Stomach (tissue), 4 donors: ENCODE measurements at regions not wholly inside any gene's neighbourhood (a gene's known extent, or its start where the extent isn't known, plus 50 kb on each side); places are given as distances from the start of the nearest gene placed in this dataset.

Experiments used
- POLR2A ChIP-seq, 4 donors: fragments of 450-650 bp; IDR thresholded peaks; one replicate each; pipeline ENCODE4 v1.6.1; 2016; ENCODE audit warnings: antibody characterized with exemption in 4 of 4, control low read depth in 2 of 4, mild to moderate bottlenecking in 1 of 4, moderate library complexity in 1 of 4
- POLR2AphosphoS5 ChIP-seq, 3 donors: sonication (generic); formaldehyde crosslinking; IDR thresholded peaks; one replicate each; pipeline ENCODE4 v1.6.1; 2016; ENCODE audit warnings: antibody characterized with exemption in 3 of 3
- TF ChIP-seq, protein P1 (sequence below), 7 experiments: fragments of 450-650 bp in 4 of 7; fragments of 200-600 bp in 3 of 7; sonication (generic) in 3 of 7; IDR thresholded peaks; one replicate each; pipeline ENCODE4 v1.5.1; 2016 to 2019; ENCODE audit warnings: antibody characterized with exemption in 7 of 7, control low read depth in 2 of 7, mild to moderate bottlenecking in 1 of 7

DNA sequence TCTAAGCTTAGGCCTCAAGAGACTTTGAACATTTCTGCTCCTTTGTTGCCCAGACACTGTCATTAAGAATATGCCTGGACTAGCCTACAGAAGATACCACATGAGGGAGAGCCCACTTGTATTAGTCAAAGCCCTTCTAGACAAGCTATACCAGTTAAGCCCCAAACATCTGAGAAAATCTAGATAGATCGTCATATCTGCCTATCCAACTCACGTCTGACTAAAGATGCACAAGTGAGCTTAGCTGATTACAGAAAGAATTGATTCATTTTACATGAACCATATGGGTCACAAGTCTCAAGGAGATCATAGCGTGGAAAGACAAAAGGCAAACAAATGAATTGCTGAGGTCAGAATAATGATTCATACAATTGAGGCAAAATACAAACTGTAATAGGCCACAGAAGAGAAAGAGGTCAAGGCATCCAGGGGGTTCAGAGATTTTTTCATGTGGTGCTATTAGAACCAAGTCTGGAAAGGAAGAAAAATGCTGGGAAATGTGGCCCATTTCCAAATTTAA, 1155.5 kb upstream of the TENM4 start:
- TF ChIP-seq, protein P1, sequence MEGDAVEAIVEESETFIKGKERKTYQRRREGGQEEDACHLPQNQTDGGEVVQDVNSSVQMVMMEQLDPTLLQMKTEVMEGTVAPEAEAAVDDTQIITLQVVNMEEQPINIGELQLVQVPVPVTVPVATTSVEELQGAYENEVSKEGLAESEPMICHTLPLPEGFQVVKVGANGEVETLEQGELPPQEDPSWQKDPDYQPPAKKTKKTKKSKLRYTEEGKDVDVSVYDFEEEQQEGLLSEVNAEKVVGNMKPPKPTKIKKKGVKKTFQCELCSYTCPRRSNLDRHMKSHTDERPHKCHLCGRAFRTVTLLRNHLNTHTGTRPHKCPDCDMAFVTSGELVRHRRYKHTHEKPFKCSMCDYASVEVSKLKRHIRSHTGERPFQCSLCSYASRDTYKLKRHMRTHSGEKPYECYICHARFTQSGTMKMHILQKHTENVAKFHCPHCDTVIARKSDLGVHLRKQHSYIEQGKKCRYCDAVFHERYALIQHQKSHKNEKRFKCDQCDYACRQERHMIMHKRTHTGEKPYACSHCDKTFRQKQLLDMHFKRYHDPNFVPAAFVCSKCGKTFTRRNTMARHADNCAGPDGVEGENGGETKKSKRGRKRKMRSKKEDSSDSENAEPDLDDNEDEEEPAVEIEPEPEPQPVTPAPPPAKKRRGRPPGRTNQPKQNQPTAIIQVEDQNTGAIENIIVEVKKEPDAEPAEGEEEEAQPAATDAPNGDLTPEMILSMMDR (IDR thresholded peaks at IDR 0.05), result no peak
- TF ChIP-seq POLR2A (IDR thresholded peaks at IDR 0.05), result no peak
- no peak for TF ChIP-seq POLR2AphosphoS5 (IDR thresholded peaks at IDR 0.05)
